ENCODE measurements at regions not wholly inside any gene's neighbourhood (a gene's known extent, or its start where the extent isn't known, plus 50 kb on each side); places are given as distances from the start of the nearest gene placed in this dataset.

DNA sequence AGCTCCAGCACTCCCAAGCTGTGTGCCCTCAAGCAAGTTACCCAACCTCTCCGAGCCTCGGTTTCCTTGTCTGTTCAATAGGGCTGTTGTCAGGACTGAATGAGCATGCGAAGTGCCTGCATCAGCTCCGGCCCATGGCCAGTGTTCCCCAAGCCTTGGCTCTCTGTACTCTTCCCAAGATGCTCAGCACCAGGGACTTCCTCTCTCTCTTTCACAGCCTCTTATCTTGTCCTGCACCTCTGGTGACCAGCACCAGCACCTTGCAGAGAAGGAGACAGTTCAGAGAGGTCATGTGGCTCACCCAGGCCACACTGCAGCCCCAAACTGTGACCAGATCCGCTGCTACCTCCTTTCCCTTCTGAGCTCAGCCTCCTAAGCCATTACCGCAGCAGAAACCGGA is 120.3 kb upstream of the ANO1 start:
- no peaks in the 10 kb centered on the region for H3K27me3 ChIP-seq (ENCODE audit: control insufficient read depth, insufficient read depth, low read length, poor library complexity, severe bottlenecking)
- Mint-ChIP-seq H3K4me1 (no peaks in the 10 kb centered on the region), H3K9me3 (peaks cover 4% of the 10 kb centered on the region), H3K27ac (no peak overlapping the region), H3K4me3 (no peak overlapping the region), H3K27me3 (ENCODE audit: insufficient read depth) (peaks cover 13% of the 10 kb centered on the region), H3K36me3 (ENCODE audit: low read depth) (no peaks in the 10 kb centered on the region)
- no peak overlapping the region for H3K27ac ChIP-seq (ENCODE audit: low read depth, low read length)
- no peaks in the 10 kb centered on the region for H3K36me3 ChIP-seq (ENCODE audit: control insufficient read depth, insufficient read depth, low read length)
- no peak overlapping the region for H3K4me3 ChIP-seq (ENCODE audit: low read length)
- H3K4me1 ChIP-seq (ENCODE audit: control insufficient read depth, insufficient read depth, low read length), result no peaks in the 10 kb centered on the region
- 95 to 100% methylated on average over 3 to 7 of the region's 7 CpGs for WGBS, 2 experiments (ENCODE audit: insufficient coverage in 1 of 2, insufficient read length in 1 of 2)
- peak; percentile 29 for DNase-seq
- H3K9me3 ChIP-seq (ENCODE audit: control insufficient read depth, low read length), result no peaks in the 10 kb centered on the region
- TF ChIP-seq, protein P1, sequence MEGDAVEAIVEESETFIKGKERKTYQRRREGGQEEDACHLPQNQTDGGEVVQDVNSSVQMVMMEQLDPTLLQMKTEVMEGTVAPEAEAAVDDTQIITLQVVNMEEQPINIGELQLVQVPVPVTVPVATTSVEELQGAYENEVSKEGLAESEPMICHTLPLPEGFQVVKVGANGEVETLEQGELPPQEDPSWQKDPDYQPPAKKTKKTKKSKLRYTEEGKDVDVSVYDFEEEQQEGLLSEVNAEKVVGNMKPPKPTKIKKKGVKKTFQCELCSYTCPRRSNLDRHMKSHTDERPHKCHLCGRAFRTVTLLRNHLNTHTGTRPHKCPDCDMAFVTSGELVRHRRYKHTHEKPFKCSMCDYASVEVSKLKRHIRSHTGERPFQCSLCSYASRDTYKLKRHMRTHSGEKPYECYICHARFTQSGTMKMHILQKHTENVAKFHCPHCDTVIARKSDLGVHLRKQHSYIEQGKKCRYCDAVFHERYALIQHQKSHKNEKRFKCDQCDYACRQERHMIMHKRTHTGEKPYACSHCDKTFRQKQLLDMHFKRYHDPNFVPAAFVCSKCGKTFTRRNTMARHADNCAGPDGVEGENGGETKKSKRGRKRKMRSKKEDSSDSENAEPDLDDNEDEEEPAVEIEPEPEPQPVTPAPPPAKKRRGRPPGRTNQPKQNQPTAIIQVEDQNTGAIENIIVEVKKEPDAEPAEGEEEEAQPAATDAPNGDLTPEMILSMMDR (conservative IDR thresholded peaks at IDR 0.05), result no peak
- no peak overlapping the region for H3K9ac ChIP-seq (ENCODE audit: extremely low read depth, low read length, poor library complexity, severe bottlenecking)

DNA sequence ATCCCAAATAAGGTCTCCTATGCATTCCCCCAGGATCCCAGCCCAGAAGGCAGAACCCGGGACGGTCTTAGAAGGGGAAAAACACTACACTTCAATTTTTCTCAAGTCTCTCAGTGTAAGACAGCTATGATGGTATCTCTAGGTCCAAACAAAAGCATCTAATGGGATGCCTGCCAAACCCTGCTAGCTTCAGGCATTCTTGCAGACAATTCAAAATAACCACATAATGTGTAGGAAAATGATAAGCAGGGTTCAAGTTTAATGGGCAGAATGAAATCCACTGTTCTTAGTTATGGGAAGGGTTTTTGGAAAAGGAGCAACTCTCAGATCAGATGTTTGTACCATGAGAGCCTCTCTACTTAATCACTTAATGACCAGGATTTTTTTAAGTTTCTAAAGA is 119.8 kb upstream of the ANO1 start:
- Mint-ChIP-seq H3K36me3 (ENCODE audit: low read depth) (no peaks in the 10 kb centered on the region), H3K27ac (no peak overlapping the region), H3K27me3 (ENCODE audit: insufficient read depth) (peaks cover 13% of the 10 kb centered on the region), H3K4me1 (no peaks in the 10 kb centered on the region), H3K9me3 (peaks cover 4% of the 10 kb centered on the region), H3K4me3 (no peak overlapping the region)
- Histone ChIP-seq H3K27ac (ENCODE audit: low read depth, low read length) (no peak overlapping the region), H3K4me1 (ENCODE audit: control insufficient read depth, insufficient read depth, low read length) (no peaks in the 10 kb centered on the region), H3K4me3 (ENCODE audit: low read length) (no peak overlapping the region), H3K9me3 (ENCODE audit: control insufficient read depth, low read length) (no peaks in the 10 kb centered on the region), H3K27me3 (ENCODE audit: control insufficient read depth, insufficient read depth, low read length, poor library complexity, severe bottlenecking) (no peaks in the 10 kb centered on the region), H3K9ac (ENCODE audit: extremely low read depth, low read length, poor library complexity, severe bottlenecking) (no peak overlapping the region), H3K36me3 (ENCODE audit: control insufficient read depth, insufficient read depth, low read length) (no peaks in the 10 kb centered on the region)
- TF ChIP-seq, protein P1 (conservative IDR thresholded peaks at IDR 0.05), result no peak
- DNase-seq, result no peak
- 76% methylated on average over 2 of the region's 2 CpGs; no CpG with 5 or more reads in 1 of the 2 experiments for WGBS, 2 experiments (ENCODE audit: insufficient coverage in 1 of 2, insufficient read length in 1 of 2)

DNA sequence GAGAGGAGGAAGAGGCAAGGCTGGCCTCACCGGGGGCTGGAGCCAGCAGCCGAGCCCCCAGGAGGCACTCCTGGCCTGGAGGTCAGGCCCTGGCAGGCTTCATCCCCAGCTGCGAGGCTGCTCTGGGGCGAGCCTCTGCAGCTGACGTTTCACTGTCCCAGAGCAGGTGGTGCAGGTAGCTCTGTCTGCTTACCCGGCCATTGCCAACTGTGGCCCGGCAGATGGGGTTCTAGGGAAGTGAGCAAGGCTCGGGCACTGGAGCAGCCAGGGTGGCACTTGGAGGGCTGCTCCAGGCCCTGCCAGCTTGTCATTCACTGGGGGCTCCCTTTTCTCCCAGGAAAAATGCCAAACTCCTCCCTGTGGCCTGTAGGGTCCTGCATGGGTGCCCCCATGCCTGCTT is 118.7 kb upstream of the ANO1 start:
- Histone ChIP-seq H3K4me1 (ENCODE audit: control insufficient read depth, insufficient read depth, low read length) (no peaks in the 10 kb centered on the region), H3K27me3 (ENCODE audit: control insufficient read depth, insufficient read depth, low read length, poor library complexity, severe bottlenecking) (no peaks in the 10 kb centered on the region), H3K9me3 (ENCODE audit: control insufficient read depth, low read length) (no peaks in the 10 kb centered on the region), H3K36me3 (ENCODE audit: control insufficient read depth, insufficient read depth, low read length) (no peaks in the 10 kb centered on the region), H3K9ac (ENCODE audit: extremely low read depth, low read length, poor library complexity, severe bottlenecking) (no peak overlapping the region), H3K4me3 (ENCODE audit: low read length) (no peak overlapping the region), H3K27ac (ENCODE audit: low read depth, low read length) (no peak overlapping the region)
- no peak overlapping the region for H3K4me3 Mint-ChIP-seq
- H3K27ac Mint-ChIP-seq, result no peak overlapping the region
- TF ChIP-seq, protein P1 (conservative IDR thresholded peaks at IDR 0.05), result no peak
- no peak for DNase-seq
- peaks cover 4% of the 10 kb centered on the region for H3K9me3 Mint-ChIP-seq
- H3K27me3 Mint-ChIP-seq (ENCODE audit: insufficient read depth), result peaks cover 14% of the 10 kb centered on the region
- H3K4me1 Mint-ChIP-seq, result peaks cover 4% of the 10 kb centered on the region
- H3K36me3 Mint-ChIP-seq (ENCODE audit: low read depth), result no peaks in the 10 kb centered on the region
- 80 to 85% methylated on average over 4 to 8 of the region's 8 CpGs for WGBS, 2 experiments (ENCODE audit: insufficient coverage in 1 of 2, insufficient read length in 1 of 2)

Data from endodermal cell (in vitro differentiated cells).